ENCODE measurements at regions not wholly inside any gene's neighbourhood (a gene's known extent, or its start where the extent isn't known, plus 50 kb on each side); places are given as distances from the start of the nearest gene placed in this dataset.
"Not testable (repeated sequence)": the region's sequence is repeated elsewhere in the genome, so short reads cannot be mapped to it uniquely, and the experiment has no call there.

DNA sequence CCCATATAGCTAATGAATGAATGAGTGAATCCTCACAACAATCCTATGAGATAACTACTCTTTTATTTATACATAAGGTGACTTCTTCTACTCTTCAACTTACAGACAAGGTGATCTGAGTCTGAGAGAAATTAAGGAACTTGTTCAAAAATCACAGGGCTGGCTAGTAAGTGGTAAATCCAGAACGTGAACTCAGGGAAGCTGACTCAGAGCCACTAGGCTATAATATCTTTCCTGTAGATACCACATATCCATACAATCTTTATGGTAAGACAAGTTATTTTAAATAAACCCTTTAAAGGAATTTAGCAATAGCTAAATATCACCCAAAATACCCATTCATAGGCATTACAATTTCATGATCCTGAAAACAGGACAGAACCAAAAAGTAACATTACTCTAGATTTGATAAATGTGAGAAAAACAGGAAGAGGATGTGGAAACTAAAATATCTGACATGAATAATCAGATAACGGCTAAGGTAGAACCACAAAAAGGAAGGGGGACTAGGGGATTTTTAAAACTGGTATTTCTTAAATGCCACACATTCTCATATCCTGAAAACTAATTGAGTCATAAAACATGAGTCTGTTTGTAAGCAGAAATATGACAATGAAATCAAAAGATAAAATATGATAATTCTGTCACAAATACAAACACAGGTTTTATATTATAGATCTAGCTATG is 119.7 kb downstream of the NBPF8 start:
- peak; percentile 56 for TF ChIP-seq SPI1 (IDR thresholded peaks at IDR 0.05; ENCODE audit: low read depth, low read length)
- not testable (repeated sequence) for FAIRE-seq; DNase-seq (ENCODE audit: insufficient read length, low spot score)

DNA sequence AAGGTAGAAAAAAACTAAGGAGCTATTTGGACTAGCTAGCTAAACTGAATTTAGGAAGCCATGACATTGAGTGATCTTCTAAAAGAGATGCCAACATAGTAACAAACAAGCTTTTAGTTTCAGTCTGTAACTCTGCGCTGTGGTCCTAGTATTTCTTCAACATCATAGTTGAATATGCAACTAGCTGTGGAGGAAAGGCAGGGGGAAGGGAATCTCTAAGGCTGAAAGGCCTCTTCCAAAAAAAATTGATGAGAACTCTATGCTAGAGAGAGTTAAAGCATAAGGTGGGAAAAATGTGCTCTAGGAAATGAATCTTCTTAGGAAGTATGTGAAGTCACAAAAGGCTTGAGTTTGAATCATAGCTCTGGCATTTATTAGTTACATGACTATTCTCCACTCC is 120.2 kb downstream of the NBPF8 start:
- not testable (repeated sequence) for DNase-seq (ENCODE audit: insufficient read length, low spot score); FAIRE-seq

DNA sequence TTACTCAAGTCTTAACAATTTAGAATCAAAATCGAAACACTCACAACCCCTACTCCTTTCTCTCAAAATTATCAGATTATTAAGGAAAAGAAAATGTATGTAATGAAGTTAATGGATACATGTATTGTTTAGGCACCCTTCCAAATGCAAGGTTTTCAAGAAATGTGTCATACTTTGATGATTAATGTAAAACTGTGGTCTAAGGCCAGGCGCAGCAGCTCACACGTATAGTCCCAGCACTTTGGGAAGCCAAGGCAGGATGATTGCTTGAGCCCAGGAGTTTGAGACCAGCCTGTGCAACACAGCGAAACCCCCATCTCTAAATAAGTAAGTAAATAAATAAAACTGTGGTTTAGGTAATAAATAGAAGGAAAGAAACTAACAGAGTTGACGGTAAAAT is 126.6 kb downstream of the NBPF8 start:
- DNase-seq (ENCODE audit: insufficient read length, low spot score) = not testable (repeated sequence)

DNA sequence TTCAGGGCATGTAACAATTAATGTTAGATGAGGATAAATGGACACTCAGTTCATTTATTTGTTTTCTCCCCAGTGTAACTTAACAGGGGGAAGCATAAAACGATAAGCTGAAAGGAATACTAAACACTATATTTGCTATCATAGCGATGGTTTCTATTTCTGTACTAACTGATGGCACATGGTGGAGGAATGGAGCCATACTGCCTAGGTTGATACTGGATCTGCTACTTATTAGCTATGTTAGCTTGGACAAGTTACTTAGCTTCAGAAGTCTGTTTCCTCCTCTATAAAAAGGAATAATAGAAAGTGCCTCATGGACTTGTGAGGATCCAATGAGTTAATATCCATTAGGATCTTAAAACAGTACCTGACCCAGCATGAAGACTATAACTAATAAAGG is 127.5 kb downstream of the NBPF8 start:
- DNase-seq (ENCODE audit: insufficient read length, low spot score); FAIRE-seq: not testable (repeated sequence)

More for the DNA sequence above, 126.6 kb downstream of the NBPF8 start:
- not testable (repeated sequence) for FAIRE-seq

DNA sequence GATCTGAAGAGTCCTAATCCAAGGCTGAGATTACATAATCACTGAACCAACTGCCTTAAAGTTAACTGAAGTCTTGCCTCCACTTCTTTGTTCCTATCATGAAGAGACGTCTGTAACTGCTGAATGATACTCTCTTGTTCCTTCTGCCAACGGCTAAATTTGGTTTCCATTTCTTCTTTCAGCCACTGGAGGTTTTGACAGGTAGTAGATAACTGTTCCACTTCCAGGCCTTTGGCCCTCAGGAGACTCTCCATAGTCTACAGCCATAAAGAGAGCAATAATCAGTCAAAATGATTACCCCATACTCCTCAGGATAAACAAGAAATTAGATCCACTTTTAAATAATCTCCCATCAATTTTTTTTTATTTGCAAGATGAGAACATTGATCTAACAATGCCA is 128.1 kb downstream of the NBPF8 start:
- not testable (repeated sequence) for FAIRE-seq; DNase-seq (ENCODE audit: insufficient read length, low spot score)

DNA sequence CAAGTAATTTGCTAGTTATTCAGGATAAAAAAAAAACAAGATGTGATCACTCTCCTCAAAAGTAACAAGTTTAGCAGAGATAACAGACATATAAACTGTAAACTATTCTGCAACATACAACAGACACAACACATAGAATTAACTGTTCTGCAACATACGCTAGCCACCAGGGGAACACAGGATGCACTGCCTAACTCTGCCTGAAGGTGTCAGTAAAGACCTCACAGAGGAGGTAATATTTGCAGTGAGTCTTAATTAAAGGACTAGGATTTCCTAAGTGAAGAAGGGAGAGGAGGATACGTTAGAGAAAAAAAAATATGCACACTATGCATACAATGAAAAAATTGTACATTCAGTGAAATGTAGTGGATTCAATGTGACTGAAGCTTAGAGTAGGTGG is 129.6 kb downstream of the NBPF8 start:
- not testable (repeated sequence) for FAIRE-seq; DNase-seq (ENCODE audit: insufficient read length, low spot score)

DNA sequence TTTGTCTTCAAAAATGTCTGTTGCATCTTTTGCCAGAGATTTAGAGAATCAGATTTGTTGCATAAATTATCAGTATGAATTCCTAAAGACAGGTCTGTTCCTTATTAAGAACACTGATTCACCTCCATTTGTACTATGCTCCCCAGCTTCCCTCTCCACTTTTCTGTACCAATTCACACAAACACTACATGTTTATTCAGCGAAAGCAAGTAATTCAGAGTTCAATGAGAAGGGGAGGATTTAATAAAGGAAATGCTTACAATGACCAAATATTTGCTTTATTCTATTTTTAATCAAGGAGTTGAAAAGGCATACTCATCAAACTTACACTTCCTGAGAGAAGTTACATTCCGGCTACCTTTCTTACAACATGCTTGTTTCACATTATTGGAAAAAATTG is 135.5 kb downstream of the NBPF8 start:
- not testable (repeated sequence) for DNase-seq (ENCODE audit: insufficient read length, low spot score); FAIRE-seq

DNA sequence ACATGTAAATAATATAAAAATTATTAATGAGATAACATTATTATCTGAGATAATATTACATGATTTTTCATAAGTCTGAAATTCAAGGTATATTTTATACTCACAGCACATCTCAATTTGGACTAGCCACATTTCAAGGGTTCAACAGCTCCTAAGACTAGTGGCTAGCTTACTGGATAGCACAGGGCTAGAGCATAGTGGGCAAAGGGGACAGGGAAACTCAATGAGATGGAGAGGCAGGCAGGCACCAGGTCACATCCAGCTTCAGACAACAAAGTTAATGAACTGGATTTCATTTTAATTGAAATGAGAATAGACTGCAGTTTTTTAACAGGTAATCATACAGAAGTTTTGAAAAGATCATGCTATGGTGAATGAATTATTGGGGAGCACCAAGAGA is 137.4 kb downstream of the NBPF8 start:
- not testable (repeated sequence) for FAIRE-seq; DNase-seq (ENCODE audit: insufficient read length, low spot score)

DNA sequence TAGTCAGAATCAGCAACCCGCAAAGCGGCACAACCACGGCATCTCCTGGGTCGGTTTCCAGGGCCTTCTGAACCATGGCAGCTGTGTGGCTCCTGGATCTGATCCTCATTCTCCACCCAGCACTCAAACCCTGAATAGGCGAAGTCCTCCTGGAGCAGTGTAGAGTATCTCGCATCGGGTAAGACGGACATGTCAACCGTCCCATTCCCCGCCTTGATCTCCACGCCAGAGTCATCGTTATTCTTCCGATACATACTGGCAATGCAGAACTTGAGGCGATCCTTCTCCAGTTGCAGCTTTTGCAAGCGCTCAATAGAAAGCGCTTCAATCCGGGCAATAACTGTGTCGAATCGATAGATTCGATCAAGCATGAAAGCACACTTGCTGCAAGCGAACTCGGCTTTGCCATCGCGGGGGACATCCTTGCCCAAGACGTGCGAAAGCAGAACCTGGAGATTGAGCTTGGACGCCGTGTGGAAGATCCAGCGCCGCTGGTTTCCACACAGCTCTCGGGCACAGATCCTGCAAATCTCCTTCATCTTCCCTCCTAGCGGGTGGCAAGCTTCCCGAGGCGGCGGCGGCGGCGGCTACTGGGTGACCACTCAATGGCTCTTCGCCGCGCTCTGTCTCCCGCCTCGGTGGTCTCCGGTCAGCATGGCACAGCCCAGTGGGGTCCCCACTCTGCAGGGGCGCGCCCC is 142.9 kb downstream of the NBPF8 start:
- not testable (repeated sequence) for DNase-seq (ENCODE audit: insufficient read length, low spot score); FAIRE-seq

DNA sequence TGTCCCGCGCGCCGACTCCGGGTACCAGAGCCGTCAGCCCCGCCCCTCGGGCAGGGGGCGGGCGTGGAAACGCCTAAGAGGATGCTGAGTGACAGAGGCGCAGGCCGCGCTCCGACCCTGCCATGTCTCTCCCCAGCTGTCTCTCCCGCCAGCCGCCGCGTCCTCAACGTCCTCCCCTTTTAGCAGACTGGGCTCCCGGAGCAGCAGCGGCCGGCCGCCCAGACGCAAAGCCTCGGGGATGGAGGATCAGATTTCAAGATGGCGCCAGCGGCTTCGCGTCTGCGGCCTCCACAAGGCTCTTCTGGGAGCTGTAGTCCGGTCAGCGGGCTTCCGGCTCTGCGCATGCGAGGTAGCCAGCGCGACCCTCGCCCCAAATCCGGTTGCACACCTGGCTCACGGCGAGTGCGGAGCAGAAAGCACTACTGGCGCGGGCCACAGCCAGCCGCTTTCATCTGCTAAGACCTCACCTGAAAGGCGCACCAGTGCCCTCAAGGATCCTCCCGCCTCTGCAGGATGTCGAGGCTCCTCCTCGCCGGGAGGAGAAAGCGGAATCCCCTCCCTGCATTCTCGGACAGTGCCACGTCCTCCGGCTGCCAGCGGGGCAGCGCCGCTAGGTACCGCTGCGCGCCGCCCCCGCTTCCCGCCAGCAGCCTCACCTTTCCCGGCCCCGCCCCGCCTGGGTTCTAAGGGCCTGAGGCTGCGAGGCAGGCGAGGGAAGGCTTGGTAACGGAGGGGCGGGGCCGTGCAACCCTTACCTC is 143.6 kb downstream of the NBPF8 start:
- DNase-seq (ENCODE audit: insufficient read length, low spot score); FAIRE-seq: not testable (repeated sequence)

DNA sequence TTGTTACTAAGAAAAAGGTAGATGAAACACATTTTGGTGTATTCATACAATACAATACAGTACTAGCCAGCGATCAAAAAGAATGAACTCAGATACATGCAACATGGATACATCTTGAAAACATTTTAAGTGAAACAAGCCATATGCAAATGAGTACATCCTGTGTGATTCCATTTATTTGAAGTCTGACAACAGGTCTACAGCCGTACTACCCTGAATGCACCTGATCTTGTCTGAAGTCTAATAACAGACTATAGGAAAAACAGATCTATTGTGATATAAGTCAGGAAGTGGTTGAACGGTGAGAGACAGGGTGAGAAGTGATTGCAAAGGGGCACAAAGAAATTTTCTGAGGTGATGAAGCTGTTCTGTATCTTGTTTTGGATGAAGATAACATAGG is 146.9 kb downstream of the NBPF8 start:
- not testable (repeated sequence) for FAIRE-seq

DNA sequence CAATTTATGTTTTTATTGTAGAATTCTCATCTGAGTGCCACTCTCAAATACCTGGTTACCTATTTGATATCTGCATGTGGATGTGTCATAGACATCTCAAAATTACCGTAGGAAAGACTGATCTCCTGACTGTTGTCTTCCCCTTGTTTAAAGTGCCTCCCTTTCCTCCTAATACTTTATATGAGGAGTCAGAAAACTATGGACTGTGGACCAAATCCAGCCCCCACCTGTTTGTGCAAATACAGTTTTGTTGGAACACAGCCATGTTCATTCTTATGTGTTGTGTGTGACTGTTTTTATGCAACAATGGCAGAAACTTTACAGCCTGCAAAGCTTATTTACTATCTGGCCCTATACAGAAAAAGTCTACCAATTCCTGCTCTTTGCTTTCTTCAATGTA is 150.6 kb downstream of the NBPF8 start:
- DNase-seq (ENCODE audit: insufficient read length, low spot score); FAIRE-seq: not testable (repeated sequence)

More for the DNA sequence above, 146.9 kb downstream of the NBPF8 start:
- DNase-seq (ENCODE audit: insufficient read length, low spot score) = not testable (repeated sequence)

DNA sequence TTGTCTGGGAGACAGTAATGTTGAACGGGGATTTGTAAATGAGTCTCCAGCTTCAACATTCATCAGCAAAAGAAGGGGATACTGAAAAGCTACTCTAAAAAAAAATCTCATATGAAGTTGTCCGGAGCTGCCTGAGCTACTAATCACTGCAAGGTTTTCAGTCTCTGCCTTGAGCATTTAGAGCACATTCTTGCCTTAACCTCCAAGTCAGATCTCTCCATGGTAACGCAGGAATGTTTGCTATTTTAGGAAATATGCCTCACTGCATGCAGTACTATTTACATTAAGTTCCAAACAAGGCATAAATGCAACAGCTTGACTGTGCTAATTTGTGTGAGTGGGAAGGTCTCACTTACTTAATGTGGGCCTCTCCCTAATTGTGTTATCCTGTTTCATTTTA is 152.8 kb downstream of the NBPF8 start:
- not testable (repeated sequence) for FAIRE-seq; DNase-seq (ENCODE audit: insufficient read length, low spot score)

DNA sequence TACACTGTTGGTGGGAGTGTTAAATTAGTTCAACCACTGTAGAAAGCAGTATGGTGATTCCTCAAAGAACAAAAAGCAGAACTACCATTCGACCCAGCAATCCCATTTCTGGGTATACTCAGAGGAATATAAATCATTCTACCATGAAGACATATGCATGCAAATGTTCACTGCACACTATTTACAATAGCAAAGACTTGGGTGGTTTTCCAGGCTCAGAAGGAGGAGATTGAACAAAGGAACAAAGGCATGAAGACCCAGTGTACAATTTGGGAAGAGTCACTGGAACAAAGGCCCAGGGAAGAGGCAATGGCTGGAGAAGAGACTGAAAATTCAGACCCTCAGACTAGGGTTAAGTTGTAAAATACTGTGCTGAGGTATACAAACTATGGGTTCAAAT is 148.5 kb upstream of the NBPF26 start:
- not testable (repeated sequence) for FAIRE-seq; DNase-seq (ENCODE audit: insufficient read length, low spot score)

DNA sequence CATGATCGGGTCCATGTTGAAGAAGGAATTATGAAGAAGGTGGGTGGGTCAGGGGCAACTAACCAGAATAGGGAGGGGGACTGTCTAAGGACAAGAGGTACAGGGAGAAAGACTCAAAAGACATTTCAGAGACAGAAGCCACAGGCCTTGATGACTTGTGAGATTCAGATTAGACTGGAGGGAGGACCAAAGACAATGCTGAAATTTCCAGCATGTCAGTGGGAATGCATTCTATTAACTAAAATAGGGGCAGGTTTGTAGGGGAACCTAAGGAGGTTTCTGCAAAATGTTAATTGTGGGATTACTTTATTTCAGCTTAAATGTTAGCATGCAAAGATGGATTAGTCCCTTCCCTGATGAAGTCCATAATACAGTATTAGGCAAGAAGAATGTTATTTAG is 141.6 kb upstream of the NBPF26 start:
- FAIRE-seq = not testable (repeated sequence)

DNA sequence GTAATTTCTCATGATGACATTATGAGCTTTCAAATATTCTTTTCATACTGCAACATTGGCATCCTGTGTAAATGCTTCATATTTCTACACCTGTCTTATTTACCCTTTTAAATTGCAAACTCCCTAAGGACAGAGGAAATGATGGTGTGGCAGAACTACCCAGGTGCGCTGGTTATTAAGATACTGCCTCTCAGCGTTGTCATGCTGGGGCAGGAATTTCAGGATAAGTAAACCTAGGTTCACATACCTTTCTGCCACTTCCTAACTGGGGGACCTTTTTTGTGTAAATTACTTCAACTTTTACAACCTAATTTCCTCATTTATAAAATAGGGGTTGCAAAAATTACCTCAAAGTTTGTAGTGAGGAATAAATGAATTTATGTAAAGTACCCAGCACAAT is 137.7 kb upstream of the NBPF26 start:
- DNase-seq (ENCODE audit: insufficient read length, low spot score); FAIRE-seq: not testable (repeated sequence)

More for the DNA sequence above, 141.6 kb upstream of the NBPF26 start:
- not testable (repeated sequence) for DNase-seq (ENCODE audit: insufficient read length, low spot score)

DNA sequence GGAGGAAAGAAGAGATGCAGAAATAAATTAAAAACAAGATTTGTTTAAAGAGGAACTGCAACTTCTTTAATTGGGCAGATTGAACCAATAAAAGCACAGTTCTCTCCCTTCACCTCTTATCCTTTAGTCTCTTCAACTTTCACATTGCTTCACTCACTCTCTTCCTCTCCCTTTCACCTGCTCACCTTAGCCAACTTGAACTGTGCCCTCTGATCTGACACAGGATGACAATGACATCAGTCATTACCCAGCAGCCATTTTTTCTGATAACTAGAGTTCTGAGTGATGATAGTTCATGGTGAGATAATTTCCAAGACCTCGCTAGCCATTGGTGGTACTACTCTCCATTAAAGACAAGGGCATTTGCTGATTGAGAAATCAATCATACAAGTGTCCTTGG is 134.9 kb upstream of the NBPF26 start:
- not testable (repeated sequence) for DNase-seq (ENCODE audit: insufficient read length, low spot score); FAIRE-seq

DNA sequence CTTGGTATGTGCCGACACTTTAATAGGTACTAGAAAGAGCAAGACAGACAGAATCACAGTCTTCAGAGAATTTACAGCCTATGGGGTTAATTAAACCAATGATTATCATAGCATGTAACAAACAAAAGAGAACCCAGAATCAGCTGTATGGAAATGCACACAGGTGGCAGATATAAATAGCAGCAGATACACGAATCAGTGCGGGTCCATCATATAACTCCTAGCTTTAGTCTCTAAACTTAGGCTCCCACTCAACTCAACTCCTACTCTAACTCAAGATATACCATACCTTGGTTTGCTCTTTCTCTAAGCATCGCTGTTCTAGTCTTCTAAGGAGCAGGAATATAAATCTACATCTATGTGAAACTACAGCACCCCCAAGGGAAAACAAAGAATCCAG is 132.0 kb upstream of the NBPF26 start:
- not testable (repeated sequence) for FAIRE-seq; DNase-seq (ENCODE audit: insufficient read length, low spot score)

DNA sequence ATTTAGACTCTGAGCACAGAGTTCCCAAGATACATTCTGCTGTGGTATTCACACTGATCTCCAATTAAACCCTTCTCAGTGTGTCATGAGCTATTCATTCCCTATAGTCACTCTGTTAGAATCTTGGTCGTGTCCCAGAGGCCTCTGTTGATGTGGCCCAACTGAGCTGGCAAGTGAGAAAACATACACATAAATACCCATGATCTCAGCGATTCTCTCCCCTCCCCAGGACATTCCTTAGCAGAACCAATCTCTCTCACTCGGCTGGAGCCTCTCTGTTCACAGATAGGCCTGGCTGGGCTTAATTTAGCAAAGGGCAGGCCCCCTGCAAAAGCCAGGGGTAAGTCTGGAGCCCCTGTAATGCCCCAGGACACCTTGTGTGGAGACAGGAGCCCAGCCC is 130.8 kb upstream of the NBPF26 start:
- DNase-seq (ENCODE audit: insufficient read length, low spot score); FAIRE-seq: not testable (repeated sequence)

DNA sequence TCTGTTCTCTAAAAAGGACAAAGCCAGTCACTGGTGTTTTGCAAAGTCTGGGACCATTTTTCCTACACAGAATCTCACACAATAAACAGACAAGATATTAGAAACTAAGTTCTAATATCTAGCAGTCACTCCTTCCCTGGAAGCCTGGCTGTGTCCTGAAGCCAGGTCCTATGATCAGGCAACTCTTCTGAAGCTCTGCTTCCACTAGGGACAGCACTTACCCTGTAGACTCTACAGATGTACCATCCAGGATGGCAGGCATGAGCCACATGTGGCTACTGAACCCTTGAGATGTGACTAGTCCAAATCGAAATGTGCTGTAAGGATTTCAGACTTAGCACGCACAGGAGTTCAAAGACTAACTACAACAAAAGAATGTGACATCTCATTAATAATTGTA is 130.1 kb upstream of the NBPF26 start:
- DNase-seq (ENCODE audit: insufficient read length, low spot score); FAIRE-seq: not testable (repeated sequence)
